ENCODE measurements at regions not wholly inside any gene's neighbourhood (a gene's known extent, or its start where the extent isn't known, plus 50 kb on each side); places are given as distances from the start of the nearest gene placed in this dataset.
"Not testable (repeated sequence)": the region's sequence is repeated elsewhere in the genome, so short reads cannot be mapped to it uniquely, and the experiment has no call there.

GRCh38 chr6:133757335-133757734 lies 131.6 kb upstream of the TCF21 start:
- no peak for DNase-seq

- DNase-seq, result no peak
These were observed 130.0 kb upstream of the TCF21 start for GRCh38 chr6:133758815-133759335.

GRCh38 chr6:133759524-133759923 lies 129.4 kb upstream of the TCF21 start:
- no peak for DNase-seq

GRCh38 chr6:133761706-133762105 lies 127.2 kb upstream of the TCF21 start:
- no peak for DNase-seq

- DNase-seq, result no peak
These were observed 124.7 kb upstream of the TCF21 start for GRCh38 chr6:133764008-133764753.

GRCh38 chr6:133764754-133765208 lies 124.1 kb upstream of the TCF21 start:
- no peak for DNase-seq

- DNase-seq, result no peak
These were observed 121.4 kb upstream of the TCF21 start for GRCh38 chr6:133767357-133767970.

- no peak for DNase-seq
These were observed 120.1 kb upstream of the TCF21 start for GRCh38 chr6:133768656-133769295.

GRCh38 chr6:133769463-133769862 lies 119.5 kb upstream of the TCF21 start:
- no peak for DNase-seq

GRCh38 chr6:133772567-133772966 lies 116.3 kb upstream of the TCF21 start:
- DNase-seq, result no peak

GRCh38 chr6:133773776-133774175 lies 115.1 kb upstream of the TCF21 start:
- no peak for DNase-seq

- DNase-seq, result no peak
These were observed 114.6 kb upstream of the TCF21 start for GRCh38 chr6:133774356-133774755.

GRCh38 chr6:133778414-133779130 lies 110.3 kb upstream of the TCF21 start:
- no peak for DNase-seq

- no peak for DNase-seq
These were observed 108.8 kb upstream of the TCF21 start for GRCh38 chr6:133779916-133780695.

- DNase-seq, result no peak
These were observed 102.9 kb upstream of the TCF21 start for GRCh38 chr6:133786016-133786415.

GRCh38 chr6:133787122-133787521 lies 101.8 kb upstream of the TCF21 start:
- no peak for DNase-seq

GRCh38 chr6:133787859-133788505 lies 100.9 kb upstream of the TCF21 start:
- no peak for DNase-seq

- no peak for DNase-seq
These were observed 100.4 kb upstream of the TCF21 start for GRCh38 chr6:133788556-133788955.

GRCh38 chr6:133789449-133789848 lies 99.5 kb upstream of the TCF21 start:
- DNase-seq, result not testable (repeated sequence)

GRCh38 chr6:133790756-133791155 lies 98.2 kb upstream of the TCF21 start:
- DNase-seq, result not testable (repeated sequence)

- DNase-seq, result not testable (repeated sequence)
These were observed 93.9 kb upstream of the TCF21 start for GRCh38 chr6:133795051-133795450.

- DNase-seq, result no peak
These were observed 92.7 kb upstream of the TCF21 start for GRCh38 chr6:133796235-133796634.

All from CD4-positive, alpha-beta T cell treated with Interleukin-21 for 1 hour (primary cell).